ENCODE measurements at regions not wholly inside any gene's neighbourhood (a gene's known extent, or its start where the extent isn't known, plus 50 kb on each side); places are given as distances from the start of the nearest gene placed in this dataset.
A peak's percentile ranks its signal among the peaks of the same experiment; 100 is the strongest.

GRCh38 chr6:45795678-45796077, 220.0 kb downstream of the CLIC5 start:
- no peak for TF ChIP-seq CTCF (conservative IDR thresholded peaks at IDR 0.05; ENCODE audit: low read depth, low read length)
- no peak overlapping the region for H3K4me3 ChIP-seq (ENCODE audit: low read depth, low read length)
- DNase-seq (ENCODE audit: low read depth) = no peak

GRCh38 chr6:45794465-45794864, 221.2 kb downstream of the CLIC5 start:
- DNase-seq (ENCODE audit: low read depth) = no peak
- no peak for TF ChIP-seq CTCF (conservative IDR thresholded peaks at IDR 0.05; ENCODE audit: low read depth, low read length)
- no peak overlapping the region for H3K4me3 ChIP-seq (ENCODE audit: low read depth, low read length)

GRCh38 chr6:45791211-45792168, 224.2 kb downstream of the CLIC5 start:
- H3K4me3 ChIP-seq (ENCODE audit: low read depth, low read length) = no peak overlapping the region
- DNase-seq (ENCODE audit: low read depth) = peak; percentile 76

GRCh38 chr6:45789238-45789637, 226.4 kb downstream of the CLIC5 start:
- TF ChIP-seq CTCF (conservative IDR thresholded peaks at IDR 0.05; ENCODE audit: low read depth, low read length) = no peak
- no peak overlapping the region for H3K4me3 ChIP-seq (ENCODE audit: low read depth, low read length)
- DNase-seq (ENCODE audit: low read depth) = no peak

More at GRCh38 chr6:45791211-45792168, 224.2 kb downstream of the CLIC5 start:
- TF ChIP-seq CTCF (conservative IDR thresholded peaks at IDR 0.05; ENCODE audit: low read depth, low read length) = no peak

- TF ChIP-seq CTCF (conservative IDR thresholded peaks at IDR 0.05; ENCODE audit: low read depth, low read length) = no peak
- DNase-seq (ENCODE audit: low read depth) = peak; percentile 8
- no peak overlapping the region for H3K4me3 ChIP-seq (ENCODE audit: low read depth, low read length)
Measured at GRCh38 chr6:45787384-45787783, 228.3 kb downstream of the CLIC5 start.

- no peak for TF ChIP-seq CTCF (conservative IDR thresholded peaks at IDR 0.05; ENCODE audit: low read depth, low read length)
- H3K4me3 ChIP-seq (ENCODE audit: low read depth, low read length) = no peak overlapping the region
- no peak for DNase-seq (ENCODE audit: low read depth)
Measured at GRCh38 chr6:45786355-45786781, 229.3 kb downstream of the CLIC5 start.

- DNase-seq (ENCODE audit: low read depth) = no peak
- TF ChIP-seq CTCF (conservative IDR thresholded peaks at IDR 0.05; ENCODE audit: low read depth, low read length) = no peak
- no peak overlapping the region for H3K4me3 ChIP-seq (ENCODE audit: low read depth, low read length)
Measured at GRCh38 chr6:45784250-45784649, 231.4 kb downstream of the CLIC5 start.

Measured in choroid plexus epithelial cell (primary cell).